Effector memory CD4-positive, alpha-beta T cell (primary cell): ENCODE measurements at regions not wholly inside any gene's neighbourhood (a gene's known extent, or its start where the extent isn't known, plus 50 kb on each side); places are given as distances from the start of the nearest gene placed in this dataset.

ENCODE experiments used
- DNase-seq, 3 donors: peaks; one replicate each; pipeline ENCODE4 v3.0.0-alpha.2; 2020
- H3K27ac ChIP-seq: 2 replicates; pipeline ENCODE4 v1.7.0; 2013; ENCODE audit warnings: mild to moderate bottlenecking, low read length, moderate library complexity; ENCODE audit not compliant: insufficient read depth, poor library complexity, severe bottlenecking
- H3K27me3 ChIP-seq: replicated peaks from 2 replicates; pipeline ENCODE4 v1.7.0; 2013; ENCODE audit warnings: mild to moderate bottlenecking, low read length; ENCODE audit not compliant: insufficient read depth, control insufficient read depth, poor library complexity, severe bottlenecking
- H3K36me3 ChIP-seq: 2 replicates; pipeline ENCODE4 v1.7.0; 2013; ENCODE audit warnings: mild to moderate bottlenecking, low read length, moderate library complexity; ENCODE audit not compliant: control insufficient read depth, insufficient read depth
- H3K4me1 ChIP-seq: 2 replicates; pipeline ENCODE4 v1.7.0; 2013; ENCODE audit warnings: low read length, mild to moderate bottlenecking; ENCODE audit not compliant: control insufficient read depth, insufficient read depth, poor library complexity, severe bottlenecking
- H3K4me3 ChIP-seq: 2 replicates; pipeline ENCODE4 v1.7.0; 2013; ENCODE audit warnings: low read length, low read depth, mild to moderate bottlenecking; ENCODE audit not compliant: insufficient read depth, poor library complexity, severe bottlenecking
- H3K9me3 ChIP-seq: 2 replicates; pipeline ENCODE4 v1.7.0; 2013; ENCODE audit warnings: mild to moderate bottlenecking, low read length, moderate library complexity; ENCODE audit not compliant: control insufficient read depth

DNA sequence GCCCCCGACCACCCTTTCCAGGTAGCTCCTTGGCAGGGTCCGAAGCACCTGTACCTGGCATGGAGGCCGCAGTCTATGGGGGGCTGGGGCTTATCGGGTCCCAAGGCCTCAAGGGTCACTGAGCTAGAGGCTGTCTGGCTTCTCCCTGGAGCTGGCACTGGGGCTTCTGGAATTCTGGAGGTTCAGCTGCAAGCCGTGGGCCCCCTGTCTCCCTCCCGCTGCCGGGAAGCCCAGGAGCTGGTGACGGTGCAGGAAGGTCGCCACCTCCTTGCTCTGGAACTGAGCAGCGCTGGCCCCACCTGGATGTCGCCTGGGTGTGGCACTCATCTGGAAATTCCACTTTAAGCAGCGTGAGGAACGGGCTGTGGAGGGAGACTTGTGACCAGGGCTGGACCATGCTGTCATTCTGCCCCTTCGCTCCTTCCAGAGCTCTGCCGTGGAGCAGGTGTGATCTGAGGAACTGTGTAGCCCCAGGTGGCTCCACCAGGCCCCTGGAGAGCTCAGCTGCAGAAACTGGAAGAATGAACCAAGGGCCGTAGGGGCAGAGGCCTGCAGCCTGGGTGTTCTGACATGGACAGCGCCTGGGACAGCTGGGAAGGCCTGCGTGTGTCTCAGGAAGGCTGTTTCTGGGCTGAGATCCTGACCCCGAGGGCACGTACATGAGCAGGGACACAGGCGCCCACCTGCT is 129.7 kb upstream of the PPP2R2D start:
- no peak for DNase-seq
- Histone ChIP-seq H3K9me3 (no peaks in the 10 kb centered on the region), H3K27ac (no peak overlapping the region), H3K4me3 (no peak overlapping the region), H3K27me3 (peaks cover 3% of the 10 kb centered on the region), H3K36me3 (no peaks in the 10 kb centered on the region), H3K4me1 (no peaks in the 10 kb centered on the region)

- Histone ChIP-seq H3K4me1 (no peaks in the 10 kb centered on the region), H3K4me3 (no peak overlapping the region), H3K36me3 (no peaks in the 10 kb centered on the region), H3K27ac (no peak overlapping the region), H3K27me3 (peaks cover 3% of the 10 kb centered on the region), H3K9me3 (no peaks in the 10 kb centered on the region)
- DNase-seq: no peak
These were observed 129.0 kb upstream of the PPP2R2D start for GRCh38 chr10:131771634-131772358.

GRCh38 chr10:131772441-131772840 is 128.4 kb upstream of the PPP2R2D start:
- H3K9me3 ChIP-seq: peaks cover 1% of the 10 kb centered on the region
- DNase-seq: no peak
- no peaks in the 10 kb centered on the region for H3K4me1 ChIP-seq
- H3K36me3 ChIP-seq: no peaks in the 10 kb centered on the region
- H3K27ac ChIP-seq: no peak overlapping the region
- no peak overlapping the region for H3K4me3 ChIP-seq
- H3K27me3 ChIP-seq: peaks cover 3% of the 10 kb centered on the region

GRCh38 chr10:131773370-131774343 is 127.2 kb upstream of the PPP2R2D start:
- Histone ChIP-seq H3K27me3 (peaks cover 3% of the 10 kb centered on the region), H3K4me3 (no peak overlapping the region), H3K9me3 (peaks cover 12% of the 10 kb centered on the region), H3K36me3 (no peaks in the 10 kb centered on the region), H3K27ac (no peak overlapping the region), H3K4me1 (no peaks in the 10 kb centered on the region)
- no peak for DNase-seq

GRCh38 chr10:131774681-131775085 is 126.1 kb upstream of the PPP2R2D start:
- H3K27ac ChIP-seq: no peak overlapping the region
- no peak for DNase-seq
- no peak overlapping the region for H3K4me3 ChIP-seq
- H3K4me1 ChIP-seq: no peaks in the 10 kb centered on the region
- no peaks in the 10 kb centered on the region for H3K36me3 ChIP-seq
- H3K9me3 ChIP-seq: peaks cover 12% of the 10 kb centered on the region
- peaks cover 3% of the 10 kb centered on the region for H3K27me3 ChIP-seq

- Histone ChIP-seq H3K27me3 (peaks cover 3% of the 10 kb centered on the region), H3K27ac (no peak overlapping the region), H3K36me3 (no peaks in the 10 kb centered on the region), H3K9me3 (peaks cover 12% of the 10 kb centered on the region), H3K4me3 (no peak overlapping the region), H3K4me1 (no peaks in the 10 kb centered on the region)
- DNase-seq: no peak
These were observed 125.4 kb upstream of the PPP2R2D start for GRCh38 chr10:131775433-131775832.

GRCh38 chr10:131775833-131776232 is 125.0 kb upstream of the PPP2R2D start:
- Histone ChIP-seq H3K36me3 (no peaks in the 10 kb centered on the region), H3K9me3 (peaks cover 12% of the 10 kb centered on the region), H3K27me3 (peaks cover 3% of the 10 kb centered on the region)

GRCh38 chr10:131776496-131776895 is 124.3 kb upstream of the PPP2R2D start:
- no peaks in the 10 kb centered on the region for H3K4me1 ChIP-seq
- no peak overlapping the region for H3K4me3 ChIP-seq
- no peak overlapping the region for H3K27ac ChIP-seq
- no peaks in the 10 kb centered on the region for H3K36me3 ChIP-seq
- peaks cover 3% of the 10 kb centered on the region for H3K27me3 ChIP-seq
- peaks cover 12% of the 10 kb centered on the region for H3K9me3 ChIP-seq
- no peak for DNase-seq

More at GRCh38 chr10:131775833-131776232, 125.0 kb upstream of the PPP2R2D start:
- DNase-seq: no peak
- Histone ChIP-seq H3K27ac (no peak overlapping the region), H3K4me1 (no peaks in the 10 kb centered on the region), H3K4me3 (no peak overlapping the region)

- H3K36me3 ChIP-seq: no peaks in the 10 kb centered on the region
- H3K27me3 ChIP-seq: peaks cover 3% of the 10 kb centered on the region
- H3K9me3 ChIP-seq: peaks cover 12% of the 10 kb centered on the region
- H3K4me1 ChIP-seq: no peaks in the 10 kb centered on the region
- H3K4me3 ChIP-seq: no peak overlapping the region
- DNase-seq: no peak
- H3K27ac ChIP-seq: no peak overlapping the region
These were observed 123.6 kb upstream of the PPP2R2D start for GRCh38 chr10:131777162-131777561.
